ENCODE measurements at regions not wholly inside any gene's neighbourhood (a gene's known extent, or its start where the extent isn't known, plus 50 kb on each side); places are given as distances from the start of the nearest gene placed in this dataset.

DNA sequence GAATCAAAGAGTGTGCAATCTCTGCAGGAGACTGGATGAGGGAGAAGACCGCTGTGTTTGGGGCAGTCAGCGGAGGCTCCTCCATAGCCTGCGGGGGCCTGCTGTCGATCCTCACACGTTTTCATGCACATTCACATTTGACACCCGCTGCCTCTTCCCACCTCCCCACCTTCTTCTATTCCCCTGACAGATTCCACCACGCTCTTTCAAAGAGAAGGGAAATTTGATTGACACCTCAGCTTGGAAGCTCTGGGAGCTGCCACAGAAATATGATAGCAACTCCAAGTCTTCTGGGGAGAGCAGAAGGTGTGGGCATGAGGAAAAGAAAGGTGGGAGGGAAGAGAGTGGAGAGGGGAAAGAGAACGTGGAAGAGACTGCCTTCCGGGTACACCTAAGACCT is 87.5 kb downstream of the BOD1L2 start:
- TF ChIP-seq, protein P1, sequence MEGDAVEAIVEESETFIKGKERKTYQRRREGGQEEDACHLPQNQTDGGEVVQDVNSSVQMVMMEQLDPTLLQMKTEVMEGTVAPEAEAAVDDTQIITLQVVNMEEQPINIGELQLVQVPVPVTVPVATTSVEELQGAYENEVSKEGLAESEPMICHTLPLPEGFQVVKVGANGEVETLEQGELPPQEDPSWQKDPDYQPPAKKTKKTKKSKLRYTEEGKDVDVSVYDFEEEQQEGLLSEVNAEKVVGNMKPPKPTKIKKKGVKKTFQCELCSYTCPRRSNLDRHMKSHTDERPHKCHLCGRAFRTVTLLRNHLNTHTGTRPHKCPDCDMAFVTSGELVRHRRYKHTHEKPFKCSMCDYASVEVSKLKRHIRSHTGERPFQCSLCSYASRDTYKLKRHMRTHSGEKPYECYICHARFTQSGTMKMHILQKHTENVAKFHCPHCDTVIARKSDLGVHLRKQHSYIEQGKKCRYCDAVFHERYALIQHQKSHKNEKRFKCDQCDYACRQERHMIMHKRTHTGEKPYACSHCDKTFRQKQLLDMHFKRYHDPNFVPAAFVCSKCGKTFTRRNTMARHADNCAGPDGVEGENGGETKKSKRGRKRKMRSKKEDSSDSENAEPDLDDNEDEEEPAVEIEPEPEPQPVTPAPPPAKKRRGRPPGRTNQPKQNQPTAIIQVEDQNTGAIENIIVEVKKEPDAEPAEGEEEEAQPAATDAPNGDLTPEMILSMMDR (IDR thresholded peaks at IDR 0.05; ENCODE audit: insufficient read depth, low read depth, low read length), result no peak
- no peak overlapping the region for H3K4me3 ChIP-seq (ENCODE audit: low read depth, low read length)
- DNase-seq (ENCODE audit: low read depth), result no peak

DNA sequence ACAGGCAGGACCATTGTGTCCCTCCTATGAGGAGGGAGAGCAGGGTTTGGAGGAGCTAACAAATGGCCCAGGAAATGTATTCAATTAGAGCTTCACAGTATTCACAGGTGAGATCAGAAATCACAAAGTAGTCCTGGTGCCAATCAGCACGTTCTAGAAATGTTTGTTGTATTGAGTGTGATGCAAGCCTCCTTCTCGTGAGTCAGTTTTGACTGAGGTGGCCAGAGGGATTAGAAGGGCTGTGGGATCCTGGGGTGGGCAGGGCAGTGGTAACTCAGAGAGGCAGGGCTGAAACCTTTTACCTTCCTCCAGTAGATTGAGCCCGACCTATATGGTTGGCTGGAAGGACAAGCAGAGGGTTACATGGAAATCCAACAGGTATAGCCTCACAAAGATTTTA is 95.0 kb downstream of the BOD1L2 start:
- TF ChIP-seq, protein P1 (IDR thresholded peaks at IDR 0.05; ENCODE audit: insufficient read depth, low read depth, low read length), result no peak
- H3K4me3 ChIP-seq (ENCODE audit: low read depth, low read length), result no peak overlapping the region
- no peak for DNase-seq (ENCODE audit: low read depth)

- no peak overlapping the region for H3K4me3 ChIP-seq (ENCODE audit: low read depth, low read length)
- TF ChIP-seq, protein P1 (IDR thresholded peaks at IDR 0.05; ENCODE audit: insufficient read depth, low read depth, low read length), result no peak
- DNase-seq (ENCODE audit: low read depth), result no peak
Measured at GRCh38 chr18:57242285-57242684, 95.4 kb downstream of the BOD1L2 start.

DNA sequence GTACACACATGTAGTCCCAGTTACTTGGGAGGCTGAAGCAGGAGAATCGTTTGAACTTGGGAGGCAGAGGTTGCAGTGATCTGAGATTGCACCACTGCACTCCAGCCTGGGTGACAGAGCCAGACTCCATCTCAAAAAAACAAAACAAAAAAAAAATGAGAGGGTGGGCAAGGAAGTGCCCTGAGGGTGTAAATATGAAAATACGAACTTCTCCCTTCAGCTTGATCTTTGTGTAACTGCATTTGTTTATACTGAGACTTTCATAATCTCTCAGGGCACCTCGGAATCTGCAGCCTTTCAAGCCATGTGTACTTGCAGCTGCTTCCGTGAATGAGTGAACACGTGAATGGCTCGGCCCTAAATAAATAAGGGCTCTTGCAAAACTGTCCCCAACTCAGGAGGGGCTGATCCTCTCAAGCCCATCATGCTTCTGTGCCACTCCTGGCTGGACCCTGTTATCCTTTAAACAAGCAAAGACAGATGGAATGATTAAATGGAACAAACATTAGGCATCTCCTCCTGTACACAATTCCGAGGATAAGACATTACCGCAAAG is 96.8 kb downstream of the BOD1L2 start:
- no peak for DNase-seq (ENCODE audit: low read depth)
- H3K4me3 ChIP-seq (ENCODE audit: low read depth, low read length), result no peak overlapping the region
- TF ChIP-seq, protein P1 (IDR thresholded peaks at IDR 0.05; ENCODE audit: insufficient read depth, low read depth, low read length), result no peak

DNA sequence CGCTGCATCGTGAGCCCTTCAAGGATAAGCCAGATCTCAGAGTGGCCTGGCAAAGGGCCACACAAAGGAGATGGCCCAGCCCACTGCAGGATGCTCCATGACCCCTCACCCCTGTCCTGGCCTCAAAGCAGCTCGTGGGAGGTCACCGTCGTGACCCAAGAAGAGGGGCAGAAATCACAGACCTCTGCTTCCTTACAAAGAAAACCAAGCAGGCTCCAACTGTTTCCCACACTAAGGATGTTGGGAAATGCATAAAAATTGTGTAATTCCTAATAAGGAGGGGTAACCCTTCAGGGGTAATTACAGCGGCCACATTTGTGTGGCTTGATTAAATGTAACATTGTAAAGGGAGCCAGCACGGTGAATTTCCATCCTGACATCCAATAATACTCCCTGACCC is 102.3 kb downstream of the BOD1L2 start:
- no peak overlapping the region for H3K4me3 ChIP-seq (ENCODE audit: low read depth, low read length)
- no peak for DNase-seq (ENCODE audit: low read depth)
- TF ChIP-seq, protein P1 (IDR thresholded peaks at IDR 0.05; ENCODE audit: insufficient read depth, low read depth, low read length), result no peak

DNA sequence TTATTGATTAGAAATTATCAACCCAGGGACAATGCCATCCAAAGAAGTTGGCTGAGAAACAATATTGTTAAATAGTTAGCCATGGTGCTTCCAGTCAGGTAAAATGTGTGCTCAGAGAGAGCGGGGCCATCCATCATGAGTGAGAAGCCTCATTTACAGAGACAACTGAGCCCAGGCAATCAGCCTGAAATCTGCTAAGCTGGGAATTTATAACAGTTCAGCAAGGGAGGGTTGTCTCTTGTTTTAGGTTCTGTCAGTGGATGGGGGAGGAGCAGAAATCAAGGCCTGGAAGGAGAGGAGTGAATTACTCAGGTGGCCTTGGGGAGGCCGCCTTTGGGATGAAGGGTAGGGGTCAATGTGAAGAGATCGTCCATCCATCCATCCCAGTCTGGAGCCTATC is 102.5 kb upstream of the ST8SIA3 start:
- TF ChIP-seq, protein P1 (IDR thresholded peaks at IDR 0.05; ENCODE audit: insufficient read depth, low read depth, low read length), result no peak
- no peak for DNase-seq (ENCODE audit: low read depth)
- no peak overlapping the region for H3K4me3 ChIP-seq (ENCODE audit: low read depth, low read length)

DNA sequence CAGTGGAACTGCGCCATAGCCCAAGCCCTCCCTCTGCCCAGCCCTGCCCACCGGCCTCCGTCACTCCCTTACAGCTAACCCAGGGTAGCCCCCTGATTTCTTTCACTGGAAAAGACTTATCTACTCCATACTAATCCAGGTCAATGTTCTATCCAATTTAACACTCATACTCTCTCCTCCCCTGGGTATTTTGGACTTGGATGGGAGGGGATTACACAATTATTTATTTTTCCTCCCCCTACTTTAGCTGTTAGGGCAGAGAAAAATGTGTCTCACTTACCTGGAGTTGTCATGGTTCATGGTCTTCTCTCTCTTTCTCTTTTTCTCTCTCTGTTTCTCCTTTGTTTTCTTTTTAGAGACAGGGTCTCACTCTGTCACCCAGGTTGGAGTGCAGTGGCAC is 100.6 kb upstream of the ST8SIA3 start:
- H3K4me3 ChIP-seq (ENCODE audit: low read depth, low read length), result no peak overlapping the region
- DNase-seq (ENCODE audit: low read depth), result no peak
- TF ChIP-seq, protein P1 (IDR thresholded peaks at IDR 0.05; ENCODE audit: insufficient read depth, low read depth, low read length), result no peak

All from fibroblast of villous mesenchyme (primary cell).